Keratinocyte (primary cell): ENCODE measurements at regions not wholly inside any gene's neighbourhood (a gene's known extent, or its start where the extent isn't known, plus 50 kb on each side); places are given as distances from the start of the nearest gene placed in this dataset.
"Not testable (repeated sequence)": the region's sequence is repeated elsewhere in the genome, so short reads cannot be mapped to it uniquely, and the experiment has no call there.

Experiments
- DNase-seq: peaks from one replicate; pipeline ENCODE4 v3.0.0-alpha.2; 2011; ENCODE audit warnings: low read depth, missing footprints, low spot score
- FAIRE-seq: peaks from 2 replicates; lab custom pipeline; 2011; peaks lifted over from hg19 to GRCh38; lab: Jason Lieb, UNC
- H2AFZ ChIP-seq: 2 replicates; pipeline ENCODE4 v1.6.0; 2012; ENCODE audit warnings: low read length, control low read depth, inconsistent platforms; ENCODE audit not compliant: control insufficient read depth
- H3K27ac ChIP-seq: 2 replicates; pipeline ENCODE4 v1.5.1; 2011; ENCODE audit warnings: low read length; ENCODE audit not compliant: control insufficient read depth, insufficient read depth
- H3K27me3 ChIP-seq: 3 replicates; pipeline ENCODE4 v1.6.0; 2011; ENCODE audit warnings: low read length; ENCODE audit not compliant: control insufficient read depth, insufficient read depth; ENCODE audit errors: extremely low read depth
- H3K36me3 ChIP-seq, 2 experiments: 2 replicates in 1 of 2; 3 replicates in 1 of 2; pipeline ENCODE4 v1.5.1; 2011; ENCODE audit warnings: low read length in 2 of 2, mild to moderate bottlenecking in 1 of 2; ENCODE audit not compliant: control insufficient read depth in 2 of 2, insufficient read depth in 2 of 2; ENCODE audit errors: extremely low read depth in 1 of 2
- H3K4me1 ChIP-seq: 3 replicates; pipeline ENCODE4 v1.5.1; 2011; ENCODE audit warnings: low read length; ENCODE audit not compliant: control insufficient read depth, insufficient read depth; ENCODE audit errors: extremely low read depth
- H3K4me2 ChIP-seq: 3 replicates; pipeline ENCODE4 v1.6.0; 2011; ENCODE audit warnings: low read depth, low read length; ENCODE audit not compliant: control insufficient read depth, insufficient read depth; ENCODE audit errors: extremely low read depth
- H3K4me3 ChIP-seq, 3 experiments: fragments of 200-600 bp in 1 of 3; sonication (generic) in 1 of 3; 2 replicates in 2 of 3; 3 replicates in 1 of 3; pipeline ENCODE4 v1.5.1; 2011 to 2016; ENCODE audit warnings: low read length in 3 of 3, mild to moderate bottlenecking in 3 of 3, control low read depth in 2 of 3, inconsistent platforms in 1 of 3, low read depth in 1 of 3, mixed read lengths in 1 of 3, mixed run types in 1 of 3, moderate library complexity in 1 of 3; ENCODE audit not compliant: control insufficient read depth in 2 of 3, insufficient read depth in 2 of 3; ENCODE audit errors: extremely low read depth in 1 of 3
- H3K79me2 ChIP-seq: 2 replicates; pipeline ENCODE4 v1.6.0; 2012; ENCODE audit warnings: low read length; ENCODE audit not compliant: control insufficient read depth, insufficient read depth
- H3K9ac ChIP-seq: 3 replicates; pipeline ENCODE4 v1.6.0; 2011; ENCODE audit warnings: low read length; ENCODE audit not compliant: control insufficient read depth, insufficient read depth; ENCODE audit errors: extremely low read depth
- H3K9me1 ChIP-seq: 3 replicates; pipeline ENCODE4 v1.6.0; 2011; ENCODE audit warnings: low read length; ENCODE audit not compliant: control insufficient read depth, insufficient read depth; ENCODE audit errors: extremely low read depth
- H3K9me3 ChIP-seq: 2 replicates; pipeline ENCODE4 v1.5.1; 2012; ENCODE audit warnings: low read depth, low read length; ENCODE audit not compliant: control insufficient read depth
- H4K20me1 ChIP-seq: 3 replicates; pipeline ENCODE4 v1.6.0; 2011; ENCODE audit warnings: low read length; ENCODE audit not compliant: control insufficient read depth, insufficient read depth; ENCODE audit errors: extremely low read depth
- CTCF ChIP-seq, 3 experiments: IDR thresholded peaks in 1 of 3; conservative IDR thresholded peaks in 1 of 3; optimal IDR thresholded peaks in 1 of 3; 2 replicates in 2 of 3; 3 replicates in 1 of 3; pipeline versions ENCODE3 to v1.5.1; 2011; ENCODE audit warnings: low read length in 3 of 3, mild to moderate bottlenecking in 3 of 3, moderate library complexity in 2 of 3, control low read depth in 1 of 3, inconsistent platforms in 1 of 3; ENCODE audit not compliant: insufficient read depth in 2 of 3; ENCODE audit errors: extremely low read depth in 1 of 3
- EZH2 ChIP-seq: IDR thresholded peaks from one replicate; pipeline ENCODE4 v1.6.1; 2012; ENCODE audit warnings: inconsistent platforms, mild to moderate bottlenecking, low read length, moderate library complexity
- dilution Hi-C: fragments of 300-500 bp; cut with MboI; formaldehyde crosslinking; loops from one replicate; pipeline ENCODE4 v1.7.0; 2020; ENCODE audit warnings: low sequenced_read_pairs; ENCODE audit not compliant: extremely low pct_ligation_motif_present

GRCh38 chr1:53398091-53398490 is 61.1 kb upstream of the DMRTB1 start:
- dilution Hi-C loops = no loop called here

GRCh38 chr1:53398576-53399365 is 60.4 kb upstream of the DMRTB1 start:
- no peak overlapping the region for H3K4me3 ChIP-seq
- H3K36me3 ChIP-seq = no peaks in the 10 kb centered on the region
- no peaks in the 10 kb centered on the region for H3K79me2 ChIP-seq
- H3K9me1 ChIP-seq = no peaks in the 10 kb centered on the region
- no peak overlapping the region for H2AFZ ChIP-seq
- FAIRE-seq (no peak), DNase-seq (no peak)
- no peaks in the 10 kb centered on the region for H3K4me1 ChIP-seq
- H4K20me1 ChIP-seq = no peaks in the 10 kb centered on the region
- peaks cover 31% of the 10 kb centered on the region for H3K27me3 ChIP-seq
- no peaks in the 10 kb centered on the region for H3K9me3 ChIP-seq
- TF ChIP-seq CTCF (optimal IDR thresholded peaks at IDR 0.05 in 1 of 3, IDR thresholded peaks at IDR 0.05 in 1 of 3, conservative IDR thresholded peaks at IDR 0.05 in 1 of 3; ENCODE audit: extremely low read depth in 1 of 3, insufficient read depth in 2 of 3, low read length in 3 of 3) = no peak
- no peak for TF ChIP-seq EZH2
- H3K27ac ChIP-seq = no peak overlapping the region
- H3K4me2 ChIP-seq = no peak overlapping the region
- no peak overlapping the region for H3K9ac ChIP-seq
- dilution Hi-C loops = no loop called here

More at GRCh38 chr1:53398091-53398490, 61.1 kb upstream of the DMRTB1 start:
- no peak overlapping the region for H3K27ac ChIP-seq
- FAIRE-seq (no peak), DNase-seq (no peak)
- H3K9ac ChIP-seq = no peak overlapping the region
- no peak for TF ChIP-seq CTCF (optimal IDR thresholded peaks at IDR 0.05 in 1 of 3, IDR thresholded peaks at IDR 0.05 in 1 of 3, conservative IDR thresholded peaks at IDR 0.05 in 1 of 3; ENCODE audit: extremely low read depth in 1 of 3, insufficient read depth in 2 of 3, low read length in 3 of 3)
- TF ChIP-seq EZH2 = no peak
- no peaks in the 10 kb centered on the region for H3K4me1 ChIP-seq
- H3K9me3 ChIP-seq = no peaks in the 10 kb centered on the region
- peaks cover 27% of the 10 kb centered on the region for H3K27me3 ChIP-seq
- H3K36me3 ChIP-seq = no peaks in the 10 kb centered on the region
- no peaks in the 10 kb centered on the region for H4K20me1 ChIP-seq
- no peak overlapping the region for H2AFZ ChIP-seq
- no peak overlapping the region for H3K4me3 ChIP-seq
- no peaks in the 10 kb centered on the region for H3K9me1 ChIP-seq
- H3K4me2 ChIP-seq = no peak overlapping the region
- no peaks in the 10 kb centered on the region for H3K79me2 ChIP-seq

GRCh38 chr1:53399370-53400133 is 59.6 kb upstream of the DMRTB1 start:
- DNase-seq, H4K20me1 ChIP-seq, FAIRE-seq, H3K4me3 ChIP-seq, H3K9me1 ChIP-seq, H3K9me3 ChIP-seq, dilution Hi-C loops, H3K36me3 ChIP-seq, H2AFZ ChIP-seq, H3K27ac ChIP-seq, H3K9ac ChIP-seq, H3K4me1 ChIP-seq, H3K79me2 ChIP-seq, H3K4me2 ChIP-seq: not testable (repeated sequence)
- peaks cover 34% of the 10 kb centered on the region for H3K27me3 ChIP-seq
